Thoracic aorta (tissue), 2 donors: ENCODE measurements at regions not wholly inside any gene's neighbourhood (a gene's known extent, or its start where the extent isn't known, plus 50 kb on each side); places are given as distances from the start of the nearest gene placed in this dataset.

Source experiments
- ATAC-seq: fragments of 150-250 bp; one replicate; pipeline ENCODE4 v1.8.0; 2017; ENCODE audit warnings: low read depth; ENCODE audit not compliant: insufficient number of reproducible peaks, low FRiP score
- DNase-seq: peaks from one replicate; pipeline ENCODE4 v3.0.0-alpha.2; 2020; ENCODE audit warnings: low spot score
- H3K27ac ChIP-seq, 2 donors: fragments of 200-600 bp; sonication (generic); 1 replicate in 1 of 2; 2 replicates in 1 of 2; pipeline ENCODE4 v1.5.1; 2016; ENCODE audit warnings: mild to moderate bottlenecking in 2 of 2, moderate library complexity in 2 of 2
- H3K27me3 ChIP-seq: fragments of 200-600 bp; sonication (generic); replicated peaks from 2 replicates; pipeline ENCODE4 v1.6.0; 2016; ENCODE audit warnings: mild to moderate bottlenecking; ENCODE audit not compliant: insufficient read depth
- H3K36me3 ChIP-seq: fragments of 200-600 bp; sonication (generic); one replicate; pipeline ENCODE4 v1.5.1; 2016
- H3K4me1 ChIP-seq, 2 donors: fragments of 200-600 bp; sonication (generic); 1 replicate in 1 of 2; 2 replicates in 1 of 2; pipeline versions ENCODE4 v1.5.1 to v1.6.0; 2016; ENCODE audit warnings: low read depth in 2 of 2, mild to moderate bottlenecking in 1 of 2; ENCODE audit not compliant: control insufficient read depth in 1 of 2
- H3K4me3 ChIP-seq: fragments of 200-600 bp; sonication (generic); 2 replicates; pipeline ENCODE4 v1.5.1; 2016; ENCODE audit warnings: mild to moderate bottlenecking
- H3K9me3 ChIP-seq: fragments of 200-600 bp; sonication (generic); 2 replicates; pipeline ENCODE4 v1.5.1; 2016
- TF ChIP-seq, protein P1 (sequence below): fragments of 200-600 bp; sonication (generic); IDR thresholded peaks from one replicate; pipeline ENCODE4 v1.5.1; 2019; ENCODE audit warnings: antibody characterized with exemption

DNA sequence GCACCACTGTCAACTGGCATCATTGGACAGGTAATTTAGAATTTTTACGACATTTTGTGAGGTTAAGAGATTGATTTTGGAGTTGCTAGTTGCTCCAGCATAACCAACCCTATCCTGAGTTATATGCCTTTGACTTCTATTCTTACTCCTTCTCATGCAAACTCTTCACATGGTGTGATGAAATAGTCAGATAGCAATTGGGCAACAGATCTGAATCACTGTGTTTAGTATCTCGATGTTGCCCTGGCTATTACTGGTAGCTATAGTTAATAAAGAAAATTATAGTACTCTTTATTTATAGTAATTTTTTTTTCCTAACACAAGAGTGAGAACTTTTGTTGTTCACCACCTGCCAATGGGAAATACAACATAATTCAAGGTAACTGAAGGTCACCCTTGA, 494.8 kb upstream of the TOM1L1 start:
- Histone ChIP-seq H3K9me3 (no peaks in the 10 kb centered on the region), H3K4me1 (no peaks in the 10 kb centered on the region), H3K27me3 (no peaks in the 10 kb centered on the region), H3K4me3 (no peak overlapping the region), H3K36me3 (no peaks in the 10 kb centered on the region), H3K27ac (no peak overlapping the region)
- TF ChIP-seq, protein P1, sequence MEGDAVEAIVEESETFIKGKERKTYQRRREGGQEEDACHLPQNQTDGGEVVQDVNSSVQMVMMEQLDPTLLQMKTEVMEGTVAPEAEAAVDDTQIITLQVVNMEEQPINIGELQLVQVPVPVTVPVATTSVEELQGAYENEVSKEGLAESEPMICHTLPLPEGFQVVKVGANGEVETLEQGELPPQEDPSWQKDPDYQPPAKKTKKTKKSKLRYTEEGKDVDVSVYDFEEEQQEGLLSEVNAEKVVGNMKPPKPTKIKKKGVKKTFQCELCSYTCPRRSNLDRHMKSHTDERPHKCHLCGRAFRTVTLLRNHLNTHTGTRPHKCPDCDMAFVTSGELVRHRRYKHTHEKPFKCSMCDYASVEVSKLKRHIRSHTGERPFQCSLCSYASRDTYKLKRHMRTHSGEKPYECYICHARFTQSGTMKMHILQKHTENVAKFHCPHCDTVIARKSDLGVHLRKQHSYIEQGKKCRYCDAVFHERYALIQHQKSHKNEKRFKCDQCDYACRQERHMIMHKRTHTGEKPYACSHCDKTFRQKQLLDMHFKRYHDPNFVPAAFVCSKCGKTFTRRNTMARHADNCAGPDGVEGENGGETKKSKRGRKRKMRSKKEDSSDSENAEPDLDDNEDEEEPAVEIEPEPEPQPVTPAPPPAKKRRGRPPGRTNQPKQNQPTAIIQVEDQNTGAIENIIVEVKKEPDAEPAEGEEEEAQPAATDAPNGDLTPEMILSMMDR: no peak
- no peak for ATAC-seq
- DNase-seq: no peak

DNA sequence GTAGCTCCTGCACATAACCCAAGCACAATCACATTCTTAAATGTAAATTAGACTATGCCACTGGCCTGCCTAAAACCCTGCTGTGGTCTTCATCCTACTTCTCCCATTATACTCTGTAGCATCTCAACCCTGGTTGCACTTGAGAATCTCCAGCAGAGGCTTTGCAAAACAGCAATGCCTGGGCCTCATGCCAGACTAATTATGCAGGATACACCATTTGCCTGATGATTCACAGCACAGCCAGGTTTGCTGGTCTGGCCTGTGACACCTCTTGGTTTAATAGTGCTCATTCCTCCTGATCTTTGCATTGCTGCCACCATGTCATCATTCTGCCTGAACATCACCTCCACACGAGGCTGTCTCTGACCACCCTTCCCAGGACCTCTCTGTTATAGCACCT, 491.9 kb upstream of the TOM1L1 start:
- H3K4me1 ChIP-seq: no peaks in the 10 kb centered on the region
- no peak for ATAC-seq
- H3K4me3 ChIP-seq: no peak overlapping the region
- no peaks in the 10 kb centered on the region for H3K36me3 ChIP-seq
- no peaks in the 10 kb centered on the region for H3K27me3 ChIP-seq
- no peak for DNase-seq
- TF ChIP-seq, protein P1: no peak
- H3K27ac ChIP-seq: no peak overlapping the region
- H3K9me3 ChIP-seq: no peaks in the 10 kb centered on the region

DNA sequence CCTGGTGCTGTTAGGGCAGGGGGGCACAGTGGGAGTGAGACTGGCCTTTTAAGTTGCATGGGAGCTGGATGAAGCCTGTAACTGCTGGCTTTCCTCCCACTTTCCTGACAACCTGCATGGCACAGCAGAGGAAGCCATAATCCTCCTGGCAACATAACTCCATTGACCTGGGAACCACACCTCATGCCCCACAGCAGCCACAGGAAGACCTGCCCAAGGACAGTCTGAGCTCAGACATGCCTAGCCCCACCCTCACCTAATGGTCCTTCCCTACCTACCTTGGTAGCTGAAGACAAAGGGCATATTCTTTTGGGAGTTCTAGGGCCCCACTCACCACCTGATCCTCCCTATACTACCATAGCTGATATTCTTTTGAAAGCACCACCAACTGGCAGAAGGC, 482.2 kb upstream of the TOM1L1 start:
- ATAC-seq (no peak), DNase-seq (no peak)
- Histone ChIP-seq H3K4me3 (no peak overlapping the region), H3K36me3 (no peaks in the 10 kb centered on the region), H3K4me1 (no peaks in the 10 kb centered on the region), H3K9me3 (no peaks in the 10 kb centered on the region), H3K27me3 (no peaks in the 10 kb centered on the region), H3K27ac (no peak overlapping the region)
- TF ChIP-seq, protein P1: no peak

DNA sequence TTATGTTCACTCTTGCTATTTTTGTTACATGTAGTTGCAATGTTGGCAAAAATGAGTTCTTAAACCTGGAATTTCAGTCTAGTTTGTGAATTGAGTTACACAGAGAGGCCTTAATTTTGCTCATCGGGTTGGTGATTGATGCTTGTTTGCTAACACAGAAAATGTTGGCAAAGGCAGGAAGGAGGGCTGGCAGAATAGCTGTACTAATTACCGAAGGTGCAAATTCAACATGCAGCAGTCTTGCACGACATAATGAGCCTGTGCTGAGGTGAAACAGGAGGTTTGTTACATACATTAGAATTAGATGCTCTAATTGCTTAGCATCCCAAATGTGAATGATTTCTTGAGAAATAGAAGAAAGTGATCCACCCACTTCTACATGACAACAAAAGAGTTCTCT, 475.0 kb upstream of the TOM1L1 start:
- TF ChIP-seq, protein P1: no peak
- Histone ChIP-seq H3K27ac (no peak overlapping the region), H3K4me1 (no peaks in the 10 kb centered on the region), H3K4me3 (no peak overlapping the region), H3K27me3 (no peaks in the 10 kb centered on the region), H3K9me3 (no peaks in the 10 kb centered on the region), H3K36me3 (no peaks in the 10 kb centered on the region)
- ATAC-seq (no peak), DNase-seq (no peak)

DNA sequence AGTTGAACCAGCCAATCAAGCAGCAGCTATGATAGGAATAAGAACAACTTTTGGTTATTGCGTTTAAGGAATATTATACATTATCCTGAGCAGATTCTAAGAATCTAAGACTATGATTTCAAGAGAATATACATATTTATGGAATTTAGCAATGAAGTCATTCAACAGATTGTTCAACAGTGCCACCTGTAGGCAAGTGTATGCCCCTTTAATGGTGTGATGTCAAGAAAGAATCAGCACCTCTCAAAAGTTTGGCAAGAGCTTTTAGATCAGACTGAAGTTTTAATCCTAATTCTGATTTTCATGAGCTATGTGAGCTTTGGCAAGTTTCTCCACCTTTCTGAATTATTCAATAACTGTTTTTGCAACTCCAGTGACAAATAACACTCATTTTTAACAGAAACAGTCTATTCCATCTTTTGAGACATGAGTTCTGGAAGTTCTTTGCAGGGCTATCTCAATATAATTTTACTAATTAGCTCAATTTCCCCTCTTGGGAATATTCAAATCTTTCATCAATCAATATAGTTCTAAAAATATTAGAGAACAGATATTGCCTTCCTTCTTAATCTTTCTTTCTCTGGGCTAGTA, 474.3 kb upstream of the TOM1L1 start:
- Histone ChIP-seq H3K36me3 (no peaks in the 10 kb centered on the region), H3K9me3 (no peaks in the 10 kb centered on the region), H3K27ac (no peak overlapping the region), H3K27me3 (no peaks in the 10 kb centered on the region), H3K4me1 (no peaks in the 10 kb centered on the region), H3K4me3 (no peak overlapping the region)
- ATAC-seq (no peak), DNase-seq (no peak)
- TF ChIP-seq, protein P1: no peak
